Activated CD4-positive, alpha-beta memory T cell treated with anti-CD3 and anti-CD28 coated beads for 36 hours (primary cell): ENCODE measurements at regions not wholly inside any gene's neighbourhood (a gene's known extent, or its start where the extent isn't known, plus 50 kb on each side); places are given as distances from the start of the nearest gene placed in this dataset.
"Not testable (repeated sequence)": the region's sequence is repeated elsewhere in the genome, so short reads cannot be mapped to it uniquely, and the experiment has no call there.

Source experiments
- CTCF ChIA-PET: fragments of 350-600 bp; sonication (Branson Sonifier 250); formaldehyde crosslinking; loops from one replicate; lab custom pipeline; 2021; ENCODE audit warnings: antibody characterized with exemption, inconsistent platforms; lab: Charles Lee
- POLR2A ChIA-PET: fragments of 350-600 bp; sonication (Branson Sonifier 250); formaldehyde crosslinking; loops from one replicate; lab custom pipeline; 2021; ENCODE audit warnings: antibody characterized with exemption; lab: Charles Lee
- DNase-seq: peaks from one replicate; pipeline ENCODE4 v3.0.0-alpha.2; 2020
- H3K27ac Mint-ChIP-seq: one replicate; pipeline ENCODE4 v1.8.0; 2021; ENCODE audit warnings: mixed read lengths
- H3K27me3 Mint-ChIP-seq: one replicate; pipeline ENCODE4 v1.8.0; 2021; ENCODE audit warnings: mixed read lengths
- H3K36me3 Mint-ChIP-seq: one replicate; pipeline ENCODE4 v1.8.0; 2021; ENCODE audit warnings: mixed read lengths
- H3K4me1 Mint-ChIP-seq: one replicate; pipeline ENCODE4 v1.8.0; 2021; ENCODE audit warnings: low read depth, mixed read lengths
- H3K4me3 Mint-ChIP-seq: one replicate; pipeline ENCODE4 v1.8.0; 2021; ENCODE audit warnings: mild to moderate bottlenecking, mixed read lengths
- H3K9me3 Mint-ChIP-seq: one replicate; pipeline ENCODE4 v1.8.0; 2021; ENCODE audit warnings: mixed read lengths
- intact Hi-C: fragments of 100-400 bp; cut with micrococcal nuclease; formaldehyde crosslinking; loops from one replicate; pipeline ENCODE4 v1.15.1; 2023

DNA sequence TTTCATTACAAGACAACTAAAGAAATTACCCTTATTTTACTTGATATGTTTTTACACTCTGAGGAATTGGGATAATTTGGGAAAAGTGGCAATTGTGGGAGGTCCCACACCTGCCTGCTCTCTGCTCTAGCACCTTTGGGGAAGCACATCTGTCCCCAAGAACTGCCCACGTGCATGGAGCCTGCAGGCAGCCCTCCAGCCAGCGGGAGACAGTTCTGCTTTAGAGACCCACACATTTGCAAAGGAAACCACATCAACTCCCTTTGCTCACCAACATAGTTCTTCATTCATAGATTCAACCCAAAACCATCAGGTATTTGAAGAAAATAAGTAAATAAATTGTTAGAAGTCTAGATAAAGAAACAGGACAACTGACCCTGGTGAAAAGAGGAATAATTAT lies 239.9 kb upstream of the ID2 start:
- Mint-ChIP-seq H3K4me3 (no peak overlapping the region), H3K4me1 (peaks cover 10% of the 10 kb centered on the region), H3K27me3 (no peaks in the 10 kb centered on the region), H3K27ac (no peak overlapping the region), H3K36me3 (peaks cover 3% of the 10 kb centered on the region), H3K9me3 (no peaks in the 10 kb centered on the region)
- ChIA-PET CTCF (no interaction called here), POLR2A (no interaction called here)
- intact Hi-C loops, result no loop called here
- DNase-seq, result no peak

DNA sequence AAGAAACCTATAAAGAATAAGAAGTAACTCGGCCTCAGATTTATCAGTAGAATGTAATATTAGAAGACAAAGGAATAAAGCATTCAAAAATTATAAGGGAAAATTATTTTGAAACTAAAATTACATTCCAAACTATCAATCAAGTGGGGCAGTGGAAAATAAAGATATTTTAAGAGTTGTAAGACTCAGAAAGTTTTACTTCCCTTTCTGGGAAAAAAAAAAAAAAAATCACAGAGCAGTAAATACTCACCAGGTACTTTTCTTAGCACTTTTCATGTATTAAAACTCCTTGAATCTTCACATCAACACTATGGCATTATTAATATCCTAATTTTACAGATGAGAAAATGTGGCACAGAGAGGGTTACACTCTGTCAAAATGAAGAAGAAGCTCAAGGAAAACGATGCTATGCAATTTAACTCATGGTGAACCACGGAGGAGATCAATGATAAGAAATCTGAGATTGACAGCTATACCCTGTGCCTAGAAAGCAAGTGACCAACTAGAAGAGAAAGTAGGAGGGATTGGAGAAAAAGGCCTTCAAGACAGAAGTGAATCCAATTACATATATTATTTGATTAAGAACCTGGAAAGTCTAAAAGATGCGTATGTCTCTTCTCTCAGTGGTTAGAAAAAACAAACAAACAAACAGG lies 238.9 kb upstream of the ID2 start:
- ChIA-PET POLR2A (no interaction called here), CTCF (no interaction called here)
- H3K27me3 Mint-ChIP-seq, result no peaks in the 10 kb centered on the region
- peaks cover 3% of the 10 kb centered on the region for H3K36me3 Mint-ChIP-seq
- H3K4me1 Mint-ChIP-seq, result peaks cover 10% of the 10 kb centered on the region
- H3K9me3 Mint-ChIP-seq, result no peaks in the 10 kb centered on the region
- no peak for DNase-seq
- intact Hi-C loops, result no loop called here
- H3K4me3 Mint-ChIP-seq, result no peak overlapping the region
- no peak overlapping the region for H3K27ac Mint-ChIP-seq

DNA sequence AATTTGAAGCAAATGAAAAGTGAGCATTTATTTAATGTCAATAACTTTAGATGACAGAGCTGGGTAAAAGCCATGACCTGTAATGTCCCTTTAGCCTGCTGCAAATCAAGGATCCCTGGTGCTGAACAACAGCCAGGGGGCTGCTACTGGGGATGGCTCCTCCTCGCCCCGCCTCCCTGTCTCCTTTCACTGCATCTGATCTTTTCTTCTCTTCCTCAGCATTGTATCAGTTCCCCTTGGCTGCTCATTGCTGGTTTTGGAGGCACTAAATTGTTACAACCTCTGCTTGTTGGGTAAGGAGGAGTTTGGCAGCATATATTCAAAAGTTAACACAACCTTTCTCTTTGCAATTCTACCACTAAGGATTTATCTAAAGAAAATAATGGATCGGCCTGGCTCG lies 236.3 kb upstream of the ID2 start:
- peaks cover 3% of the 10 kb centered on the region for H3K4me1 Mint-ChIP-seq
- POLR2A ChIA-PET, result no interaction called here
- CTCF ChIA-PET, result no interaction called here
- no peaks in the 10 kb centered on the region for H3K9me3 Mint-ChIP-seq
- peaks cover 1% of the 10 kb centered on the region for H3K36me3 Mint-ChIP-seq
- intact Hi-C loops, result no loop called here
- no peak overlapping the region for H3K4me3 Mint-ChIP-seq
- DNase-seq, result no peak
- H3K27me3 Mint-ChIP-seq, result no peaks in the 10 kb centered on the region
- no peak overlapping the region for H3K27ac Mint-ChIP-seq

DNA sequence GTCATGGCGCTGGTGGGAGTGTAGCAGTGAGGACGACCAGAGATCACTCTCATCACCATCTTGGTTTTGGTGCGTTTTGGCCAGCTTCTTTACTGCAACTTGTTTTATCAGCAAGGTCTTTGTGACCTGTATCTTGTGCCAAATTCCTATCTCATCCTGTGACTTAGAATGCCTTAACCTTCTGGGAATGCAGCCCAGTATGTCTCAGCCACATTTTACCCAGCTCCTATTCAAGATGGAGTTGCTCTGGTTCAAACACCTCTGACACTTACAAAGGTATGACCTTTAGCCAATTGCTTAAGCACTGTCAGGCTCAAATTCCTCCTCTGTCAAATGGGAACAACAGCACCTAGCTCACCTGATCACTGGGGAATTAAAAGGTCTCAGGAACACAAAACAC lies 235.1 kb upstream of the ID2 start:
- POLR2A ChIA-PET, H3K27ac Mint-ChIP-seq: not testable (repeated sequence)

DNA sequence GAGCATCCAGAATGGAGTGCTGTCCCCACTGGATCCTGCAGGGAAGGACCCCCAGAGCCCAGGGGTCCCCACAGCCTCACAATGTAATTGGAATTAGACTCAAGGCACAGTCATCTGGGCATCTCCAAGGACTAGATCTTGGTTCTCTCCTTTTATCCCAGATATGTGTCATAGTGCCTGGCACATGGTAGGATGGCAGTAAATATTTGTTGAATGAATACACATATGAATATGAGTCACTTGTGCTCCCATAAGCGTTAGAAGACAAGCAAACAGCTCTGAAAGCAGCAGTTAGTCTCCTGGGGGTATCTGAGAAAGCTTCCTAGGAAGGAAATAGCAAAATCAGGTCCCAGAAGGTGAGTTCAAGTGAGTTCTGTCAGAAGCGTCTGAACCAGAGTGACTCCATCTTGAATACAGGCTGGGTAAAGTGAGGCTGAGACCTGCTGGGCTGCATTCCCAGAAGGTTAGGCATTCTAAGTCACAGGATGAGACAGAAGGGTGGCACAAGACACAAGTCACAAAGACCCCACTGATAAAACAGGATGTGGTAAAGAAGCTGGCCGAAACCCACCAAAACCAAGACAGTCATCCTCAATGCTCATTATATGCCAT lies 234.1 kb upstream of the ID2 start:
- Mint-ChIP-seq H3K9me3 (no peaks in the 10 kb centered on the region), H3K36me3 (no peaks in the 10 kb centered on the region), H3K27ac (no peak overlapping the region), H3K4me3 (no peak overlapping the region), H3K27me3 (no peaks in the 10 kb centered on the region), H3K4me1 (peaks cover 1% of the 10 kb centered on the region)
- POLR2A ChIA-PET, result no interaction called here
- CTCF ChIA-PET, result no interaction called here
- intact Hi-C loops, result no loop called here
- no peak for DNase-seq

More for the DNA sequence above, 235.1 kb upstream of the ID2 start:
- CTCF ChIA-PET, intact Hi-C loops, H3K4me3 Mint-ChIP-seq, H3K36me3 Mint-ChIP-seq, H3K27me3 Mint-ChIP-seq, H3K9me3 Mint-ChIP-seq, H3K4me1 Mint-ChIP-seq, DNase-seq: not testable (repeated sequence)

GRCh38 chr2:8448824-8449556 lies 232.9 kb upstream of the ID2 start:
- no peaks in the 10 kb centered on the region for H3K36me3 Mint-ChIP-seq
- no peak overlapping the region for H3K27ac Mint-ChIP-seq
- POLR2A ChIA-PET, result no interaction called here

GRCh38 chr2:8451273-8451672 lies 230.6 kb upstream of the ID2 start:
- no peak for DNase-seq
- Mint-ChIP-seq H3K27ac (no peak overlapping the region), H3K27me3 (no peaks in the 10 kb centered on the region), H3K4me1 (peaks cover 28% of the 10 kb centered on the region), H3K4me3 (no peak overlapping the region), H3K9me3 (no peaks in the 10 kb centered on the region), H3K36me3 (no peaks in the 10 kb centered on the region)
- ChIA-PET POLR2A (no interaction called here), CTCF (no interaction called here)
- intact Hi-C loops, result no loop called here

More at GRCh38 chr2:8448824-8449556, 232.9 kb upstream of the ID2 start:
- CTCF ChIA-PET, result no interaction called here
- Mint-ChIP-seq H3K27me3 (no peaks in the 10 kb centered on the region), H3K4me3 (no peak overlapping the region), H3K4me1 (peaks cover 14% of the 10 kb centered on the region), H3K9me3 (no peaks in the 10 kb centered on the region)
- no peak for DNase-seq
- intact Hi-C loops, result no loop called here

- H3K4me1 Mint-ChIP-seq, result peaks cover 31% of the 10 kb centered on the region
- H3K27ac Mint-ChIP-seq, result no peak overlapping the region
- no peaks in the 10 kb centered on the region for H3K27me3 Mint-ChIP-seq
- POLR2A ChIA-PET, result no interaction called here
- no peak for DNase-seq
- intact Hi-C loops, result no loop called here
- H3K9me3 Mint-ChIP-seq, result no peaks in the 10 kb centered on the region
- H3K4me3 Mint-ChIP-seq, result no peak overlapping the region
- no peaks in the 10 kb centered on the region for H3K36me3 Mint-ChIP-seq
- CTCF ChIA-PET, result no interaction called here
These were observed 229.6 kb upstream of the ID2 start for GRCh38 chr2:8452296-8452695.

DNA sequence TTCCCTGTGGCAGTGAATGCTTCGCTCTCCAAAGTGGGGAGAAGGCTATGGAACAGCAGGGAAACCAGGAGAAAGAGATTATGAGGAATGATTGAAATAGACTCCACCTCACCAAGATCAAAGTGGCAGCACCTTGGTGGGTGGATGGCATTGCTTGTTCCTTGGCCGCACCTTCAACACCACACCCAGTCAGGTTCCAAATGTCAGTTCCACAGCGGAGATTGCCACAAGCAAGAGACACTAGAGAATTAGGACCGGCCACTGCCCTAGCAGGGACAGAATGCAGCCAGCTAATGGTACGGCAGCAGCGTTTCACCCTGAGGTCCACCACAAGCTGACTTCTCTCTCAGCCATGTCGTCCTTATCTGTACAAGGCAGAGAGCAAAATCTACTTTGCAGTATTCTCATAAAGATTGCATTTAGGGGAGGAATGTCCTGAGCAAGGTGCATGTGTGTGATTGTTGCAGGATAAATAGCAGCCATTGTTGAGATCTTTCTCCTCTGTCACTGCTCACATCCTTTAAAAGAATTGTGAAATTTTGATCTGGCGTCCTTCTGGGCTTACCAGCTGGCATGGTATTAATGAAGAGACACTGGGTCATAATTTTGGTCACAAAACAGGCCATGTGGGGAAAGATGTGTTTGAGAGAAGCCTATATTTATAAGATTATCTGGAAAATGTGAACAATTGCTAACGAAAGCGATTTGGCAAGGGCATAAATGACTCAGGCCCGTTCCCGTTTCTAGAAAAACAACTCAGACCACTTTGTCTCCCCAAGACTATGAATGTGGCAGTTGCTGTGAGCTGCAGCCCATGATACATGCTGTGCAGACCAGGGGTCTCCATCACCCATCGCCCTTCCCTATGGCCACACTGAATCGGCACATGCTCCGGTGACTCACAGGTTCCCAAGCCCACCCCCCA lies 228.6 kb upstream of the ID2 start:
- ChIA-PET CTCF (interaction anchor here (0.9 kb wide), 1 partner anchor 92 kb away, joined by 4 read pairs; no protein-coding TSS in a partner anchor), POLR2A (interaction anchor here (0.9 to 2.2 kb wide), 4 partner anchors 14 to 90 kb away, joined by 3 to 12 read pairs (median 6); no protein-coding TSS in a partner anchor)
- intact Hi-C loops, result no loop called here
- Mint-ChIP-seq H3K4me1 (peaks cover 38% of the 10 kb centered on the region), H3K27ac (peak overlapping the region; percentile 58), H3K4me3 (no peak overlapping the region), H3K27me3 (no peaks in the 10 kb centered on the region), H3K36me3 (no peaks in the 10 kb centered on the region), H3K9me3 (no peaks in the 10 kb centered on the region)
- peak; percentile 38 for DNase-seq

DNA sequence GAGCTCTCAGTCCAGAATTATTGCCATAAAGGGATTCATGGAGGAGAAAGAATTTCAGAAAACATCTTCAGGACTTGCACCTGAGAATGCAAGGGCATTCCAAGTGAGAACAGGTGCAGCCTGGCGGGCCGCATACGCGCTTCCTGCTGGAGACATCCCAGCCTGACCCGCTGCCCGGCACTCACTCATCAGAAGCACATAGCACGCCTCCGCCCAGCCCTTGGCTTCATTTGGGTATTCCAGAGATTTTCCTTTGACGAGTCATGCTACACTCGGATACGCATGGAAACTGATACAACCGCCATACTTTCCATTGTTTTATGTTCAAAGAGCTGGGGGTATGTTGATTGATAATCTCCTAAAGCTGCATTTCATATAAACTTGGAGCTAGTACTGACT lies 228.0 kb upstream of the ID2 start:
- H3K27ac Mint-ChIP-seq, result peak overlapping the region; percentile 58
- DNase-seq, result no peak
- CTCF ChIA-PET, result interaction anchor here (0.9 kb wide), 1 partner anchor 91 kb away, joined by 4 read pairs; no protein-coding TSS in a partner anchor
- peaks cover 43% of the 10 kb centered on the region for H3K4me1 Mint-ChIP-seq
- intact Hi-C loops, result no loop called here
- H3K9me3 Mint-ChIP-seq, result no peaks in the 10 kb centered on the region
- H3K36me3 Mint-ChIP-seq, result no peaks in the 10 kb centered on the region
- H3K27me3 Mint-ChIP-seq, result no peaks in the 10 kb centered on the region
- H3K4me3 Mint-ChIP-seq, result no peak overlapping the region
- POLR2A ChIA-PET, result interaction anchor here (0.8 to 2.2 kb wide), 6 partner anchors 15 to 229 kb away, joined by 3 to 12 read pairs (median 4); no protein-coding TSS in a partner anchor

DNA sequence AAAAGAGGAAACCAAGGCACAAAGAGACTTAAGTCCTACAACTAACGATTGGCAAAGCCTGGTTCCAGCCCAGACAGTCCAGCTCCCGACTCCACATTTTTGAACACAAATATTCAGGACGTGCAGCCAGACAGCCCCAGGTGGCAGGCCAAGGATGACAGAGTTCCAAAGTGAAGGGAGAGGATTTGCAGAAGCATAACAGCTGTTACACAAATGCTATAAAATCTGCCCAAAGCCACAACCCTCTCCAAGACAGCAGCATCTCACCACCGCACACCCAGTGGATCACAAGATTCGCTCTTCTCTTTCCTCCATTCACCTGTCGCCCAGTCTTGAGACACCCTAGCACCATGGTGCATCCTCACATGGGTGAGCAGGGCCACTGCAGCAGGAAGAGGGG lies 227.1 kb upstream of the ID2 start:
- CTCF ChIA-PET, result no interaction called here
- H3K27ac Mint-ChIP-seq, result peak overlapping the region; percentile 4
- POLR2A ChIA-PET, result interaction anchor here (1.0 to 2.2 kb wide), 6 partner anchors 16 to 230 kb away, joined by 3 to 12 read pairs (median 4); no protein-coding TSS in a partner anchor
- peak overlapping the region; percentile 36 for H3K4me3 Mint-ChIP-seq
- H3K36me3 Mint-ChIP-seq, result no peaks in the 10 kb centered on the region
- intact Hi-C loops, result no loop called here
- DNase-seq, result no peak
- no peaks in the 10 kb centered on the region for H3K27me3 Mint-ChIP-seq
- H3K4me1 Mint-ChIP-seq, result peaks cover 43% of the 10 kb centered on the region
- H3K9me3 Mint-ChIP-seq, result no peaks in the 10 kb centered on the region
